ENCODE measurements at regions not wholly inside any gene's neighbourhood (a gene's known extent, or its start where the extent isn't known, plus 50 kb on each side); places are given as distances from the start of the nearest gene placed in this dataset.

DNA sequence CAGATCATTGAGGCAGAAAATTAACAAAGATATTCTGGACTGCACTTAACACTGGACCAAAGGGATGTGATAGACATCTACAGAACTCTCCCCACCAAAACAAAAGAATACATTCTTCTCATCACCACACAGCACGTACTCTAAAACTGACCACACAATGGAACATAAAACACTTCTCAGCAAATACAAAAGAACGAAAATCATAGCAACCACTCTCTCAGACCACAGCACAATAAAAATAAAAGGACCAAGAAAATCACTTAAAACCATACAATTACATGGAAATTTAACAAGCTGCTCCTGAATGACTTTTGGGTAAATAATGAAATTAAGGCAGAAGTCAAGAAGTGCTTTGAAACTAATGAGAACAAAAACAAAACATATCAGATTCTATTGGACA lies 254.0 kb upstream of the STXBP6 start:
- TF ChIP-seq PHF8 (IDR thresholded peaks at IDR 0.05; ENCODE audit: borderline replicate concordance, low read depth) (no peak), EP300 (IDR thresholded peaks at IDR 0.05) (no peak), MAZ (IDR thresholded peaks at IDR 0.05; ENCODE audit: borderline replicate concordance, low read depth, low read length) (no peak), CTCF (IDR thresholded peaks at IDR 0.05) (no peak), CHD2 (IDR thresholded peaks at IDR 0.05; ENCODE audit: low read length, partially characterized antibody) (no peak), POLR2AphosphoS2 (conservative IDR thresholded peaks at IDR 0.05; ENCODE audit: low read length) (no peak), POLR2A (IDR thresholded peaks at IDR 0.05; ENCODE audit: low read length) (no peak)
